ENCODE measurements at regions not wholly inside any gene's neighbourhood (a gene's known extent, or its start where the extent isn't known, plus 50 kb on each side); places are given as distances from the start of the nearest gene placed in this dataset.
"Not testable (repeated sequence)": the region's sequence is repeated elsewhere in the genome, so short reads cannot be mapped to it uniquely, and the experiment has no call there.

GRCh38 chr5:133857595-133858313 lies 110.7 kb downstream of the C5orf15 start:
- TF ChIP-seq CTCF (IDR thresholded peaks at IDR 0.05; ENCODE audit: low read depth, low read length); EZH2phosphoT487 (IDR thresholded peaks at IDR 0.05; ENCODE audit: low read depth): not testable (repeated sequence)

All from OCI-LY3 (cell line).